CD4-positive, alpha-beta T cell treated with Interferon alpha-2 for 1 hour (primary cell): ENCODE measurements at regions not wholly inside any gene's neighbourhood (a gene's known extent, or its start where the extent isn't known, plus 50 kb on each side); places are given as distances from the start of the nearest gene placed in this dataset.

Source experiments
- DNase-seq, 2 donors: peaks; one replicate each; pipeline ENCODE4 v3.0.0-alpha.2; 2020 to 2022

GRCh38 chr13:22569811-22570210 lies 611.0 kb upstream of the SGCG start:
- DNase-seq, result no peak

- no peak for DNase-seq
These were observed 590.9 kb upstream of the SGCG start for GRCh38 chr13:22589880-22590279.

- DNase-seq, result no peak
These were observed 588.3 kb upstream of the SGCG start for GRCh38 chr13:22592515-22592914.

- no peak for DNase-seq
These were observed 586.7 kb upstream of the SGCG start for GRCh38 chr13:22594041-22594440.

DNA sequence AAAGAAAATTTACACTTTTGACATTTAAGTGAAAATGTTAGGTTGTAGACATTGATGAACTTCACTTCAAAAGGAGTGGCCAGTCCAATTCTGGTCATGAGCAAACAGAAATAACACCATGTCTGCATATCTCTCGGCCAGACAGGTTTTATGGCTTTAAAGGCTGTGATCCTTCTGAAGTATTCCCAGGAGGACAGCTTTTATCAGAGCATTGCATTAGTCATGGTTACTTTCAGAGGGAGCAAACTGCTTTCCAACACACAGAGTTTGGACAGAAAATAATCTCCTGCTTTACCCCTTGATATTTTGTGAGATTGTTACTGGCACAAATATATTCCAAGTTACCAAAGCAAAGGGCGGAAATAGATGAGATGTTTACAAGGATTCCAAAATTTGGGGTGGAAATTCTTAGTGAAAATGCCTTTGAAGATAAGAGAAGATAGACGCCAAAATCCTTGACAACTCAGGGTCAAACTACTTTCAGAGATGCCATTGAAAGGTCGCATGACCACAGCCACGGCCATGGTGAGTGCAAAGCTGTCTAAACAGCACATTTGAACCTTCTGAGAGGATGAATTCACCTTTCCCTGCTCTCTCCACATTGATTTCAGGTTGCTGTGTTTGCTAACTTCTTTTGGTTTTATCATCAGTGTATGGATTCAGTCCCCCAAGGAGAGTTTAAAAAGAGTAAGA lies 584.5 kb upstream of the SGCG start:
- DNase-seq, result no peak

DNA sequence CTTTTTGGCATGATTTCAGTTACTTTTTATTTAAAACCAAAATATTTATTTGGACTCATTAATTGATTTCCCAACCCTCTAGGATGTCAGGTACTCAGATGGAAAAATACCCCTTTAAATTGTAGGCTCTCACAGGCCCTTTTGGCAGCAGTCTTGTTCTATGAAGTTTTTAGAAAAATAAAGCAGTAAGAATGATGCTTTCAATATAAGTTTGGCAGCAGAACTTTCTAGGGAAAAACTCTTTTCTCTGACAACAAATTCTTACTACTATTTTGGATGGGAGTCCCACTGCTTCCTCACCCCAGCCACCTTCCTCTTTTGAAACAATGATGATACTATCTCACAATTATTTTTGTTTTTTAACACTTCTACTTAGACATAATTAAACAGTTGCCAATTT lies 581.6 kb upstream of the SGCG start:
- DNase-seq, result no peak

DNA sequence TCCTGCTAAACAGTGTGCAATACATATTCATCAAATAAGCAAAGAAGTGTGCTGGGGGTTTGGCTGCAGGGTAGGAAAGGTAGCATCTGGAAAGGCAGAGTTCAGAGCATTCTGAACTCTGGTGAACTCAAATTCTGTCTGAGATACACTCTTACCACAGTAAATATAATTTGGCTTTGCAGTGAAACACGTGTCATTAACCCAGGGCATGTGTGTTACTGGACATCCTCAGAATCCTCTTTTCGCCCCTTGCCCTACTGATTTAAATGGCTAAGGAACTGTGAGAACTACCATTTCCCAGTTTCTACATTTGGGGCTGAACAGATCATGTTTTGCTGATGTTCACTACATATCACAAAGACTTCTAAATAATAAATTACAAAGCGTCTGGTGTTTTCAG lies 562.8 kb upstream of the SGCG start:
- no peak for DNase-seq

- DNase-seq, result no peak
These were observed 555.1 kb upstream of the SGCG start for GRCh38 chr13:22625691-22626090.

DNA sequence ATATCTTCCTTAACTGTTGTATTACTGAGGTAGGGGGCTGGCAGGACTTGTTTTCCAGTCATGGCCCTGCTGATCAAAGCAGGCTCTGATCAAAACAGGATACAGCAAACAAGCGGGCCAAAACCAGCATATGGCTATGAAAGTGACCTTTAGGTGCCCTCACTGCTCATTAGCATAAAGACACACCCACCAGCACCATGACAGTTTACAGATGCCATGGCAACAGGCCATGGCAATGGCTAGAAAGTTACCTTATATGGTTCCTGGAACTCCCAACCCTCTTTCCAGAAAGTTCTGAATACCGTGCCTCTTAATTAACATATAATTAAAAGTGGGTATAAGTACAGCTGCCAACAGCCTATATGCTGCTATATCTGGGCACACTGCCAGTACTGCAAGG lies 551.4 kb upstream of the SGCG start:
- no peak for DNase-seq

GRCh38 chr13:22642088-22642487 lies 538.7 kb upstream of the SGCG start:
- DNase-seq, result no peak

DNA sequence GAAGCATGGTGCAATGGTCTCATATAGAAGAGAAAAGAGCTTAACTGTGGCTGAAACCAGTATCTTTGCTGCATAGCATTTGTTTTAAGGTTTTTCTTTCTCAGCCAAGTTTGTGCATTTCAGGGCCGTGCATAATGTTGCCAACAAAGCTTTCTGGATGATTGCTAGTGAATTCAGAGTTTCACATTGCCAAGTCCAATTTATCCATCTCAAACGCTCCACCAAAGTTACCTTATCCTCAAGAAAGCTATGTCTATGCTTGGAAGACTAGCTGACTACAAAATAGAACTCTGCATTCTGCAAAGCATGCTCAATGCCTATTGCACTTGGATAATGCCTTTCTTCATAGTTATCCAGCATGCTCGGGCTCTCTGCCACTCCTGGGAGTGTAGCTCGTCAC lies 535.8 kb upstream of the SGCG start:
- no peak for DNase-seq

- no peak for DNase-seq
These were observed 533.5 kb upstream of the SGCG start for GRCh38 chr13:22647156-22647850.

GRCh38 chr13:22648320-22648801 lies 532.4 kb upstream of the SGCG start:
- DNase-seq, result no peak

DNA sequence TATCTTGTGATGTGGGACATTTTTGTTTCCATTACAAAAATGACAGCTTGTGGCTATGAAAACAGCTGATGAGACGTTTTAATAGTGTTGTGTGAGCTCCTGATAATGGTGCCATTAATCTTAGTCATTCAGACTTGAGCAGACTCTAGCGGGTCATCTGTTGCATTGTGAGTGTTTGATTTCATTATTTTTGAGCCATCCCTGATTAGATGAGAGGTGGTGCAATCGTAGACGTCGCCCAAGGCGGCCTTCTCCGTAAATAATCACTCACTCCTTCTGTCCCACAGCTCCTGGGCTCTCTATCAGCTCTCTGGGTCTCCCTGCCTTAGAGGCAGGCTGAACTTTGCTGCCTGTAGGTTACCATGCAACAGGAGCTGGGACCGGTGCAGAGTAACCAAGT lies 528.0 kb upstream of the SGCG start:
- no peak for DNase-seq

DNA sequence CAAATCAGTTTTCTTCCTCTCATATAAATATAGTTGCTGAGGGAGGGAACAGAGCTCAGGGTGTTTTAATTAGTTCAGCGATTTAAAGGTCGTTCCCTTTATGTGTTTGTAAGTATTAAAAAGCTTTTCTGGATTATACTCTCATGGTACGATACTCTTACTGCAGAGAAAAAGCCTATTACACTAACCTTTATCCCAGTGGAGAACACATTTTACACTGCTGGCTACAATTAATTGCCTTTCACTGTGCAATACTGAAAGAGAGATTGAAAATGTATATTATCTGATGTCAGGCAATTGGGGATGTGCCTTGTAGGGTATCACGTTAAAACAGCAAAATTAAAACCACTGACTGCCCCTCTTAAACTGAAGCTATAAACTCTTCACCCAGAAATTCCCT lies 526.9 kb upstream of the SGCG start:
- DNase-seq, result no peak

DNA sequence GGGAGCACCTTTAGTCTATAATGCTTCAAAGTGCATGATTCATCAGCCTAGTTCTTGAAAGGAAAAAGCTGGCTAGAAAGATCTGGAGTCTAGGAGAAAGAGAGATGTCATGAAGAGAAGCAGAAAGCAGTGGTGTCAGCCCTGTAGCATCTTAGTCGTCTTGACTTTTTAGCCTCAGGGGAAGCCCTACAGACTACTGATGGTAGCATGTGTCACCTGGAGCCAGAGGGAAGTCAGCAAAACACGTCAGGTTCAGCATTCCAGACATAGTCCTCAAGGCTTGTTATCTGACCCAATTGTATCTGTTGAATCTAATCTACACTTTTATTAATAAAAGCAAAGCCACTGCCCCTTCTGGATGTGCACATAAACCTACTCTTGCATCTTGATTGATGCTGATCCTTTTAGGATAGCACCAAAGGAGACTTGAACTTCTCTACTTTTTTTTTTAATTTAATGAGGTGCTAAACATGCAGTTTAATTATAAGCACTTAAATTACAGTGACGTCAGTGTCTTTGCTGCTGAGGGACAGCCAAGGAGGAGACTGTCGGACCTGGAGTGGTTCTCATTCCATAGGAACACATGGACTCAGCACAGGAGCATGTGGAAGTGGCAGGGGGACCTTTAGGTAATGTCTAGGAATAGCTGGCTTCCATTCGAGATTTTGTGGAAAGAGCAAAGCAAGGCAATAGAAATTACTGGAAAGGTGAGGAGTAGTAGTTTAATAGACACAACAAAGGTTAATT lies 525.5 kb upstream of the SGCG start:
- no peak for DNase-seq

- DNase-seq, result no peak
These were observed 518.0 kb upstream of the SGCG start for GRCh38 chr13:22662771-22663170.

- DNase-seq, result no peak
These were observed 515.3 kb upstream of the SGCG start for GRCh38 chr13:22665506-22665905.

DNA sequence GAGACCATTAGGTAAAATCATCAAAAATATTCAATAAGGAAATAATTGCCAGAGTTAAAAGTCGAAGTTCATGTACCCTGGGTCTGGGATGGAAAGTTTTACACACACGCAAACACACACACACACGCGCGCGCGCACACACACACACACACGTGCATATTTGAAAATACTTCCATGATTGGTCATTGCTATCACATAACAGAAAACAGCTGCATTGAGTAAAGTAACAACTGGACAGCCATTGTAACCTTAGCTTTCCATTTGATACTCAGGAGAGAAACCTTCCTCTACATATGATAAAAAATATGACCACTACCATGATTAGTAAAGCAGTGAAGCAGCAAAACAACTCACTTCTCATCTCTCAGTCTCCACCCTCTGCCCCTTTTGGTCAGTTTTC lies 490.0 kb upstream of the SGCG start:
- DNase-seq, result no peak

DNA sequence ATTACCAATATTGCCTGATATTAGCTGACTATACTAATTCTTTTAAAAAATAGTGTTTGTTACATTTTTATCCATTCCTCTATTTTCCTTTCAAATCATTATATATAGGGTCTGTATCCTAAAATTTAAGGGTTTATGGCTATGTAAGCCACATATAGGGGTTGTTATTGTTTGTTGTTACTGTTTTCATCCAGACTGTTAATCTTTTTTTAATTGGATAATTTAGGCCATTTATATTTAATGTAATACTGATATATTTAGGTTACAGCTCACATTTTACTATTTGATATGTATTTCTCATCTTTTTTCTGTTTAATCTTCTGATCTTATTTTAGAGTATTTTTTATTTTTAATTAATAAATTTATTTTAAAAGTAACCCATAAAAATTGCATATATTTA lies 487.1 kb upstream of the SGCG start:
- DNase-seq, result no peak

DNA sequence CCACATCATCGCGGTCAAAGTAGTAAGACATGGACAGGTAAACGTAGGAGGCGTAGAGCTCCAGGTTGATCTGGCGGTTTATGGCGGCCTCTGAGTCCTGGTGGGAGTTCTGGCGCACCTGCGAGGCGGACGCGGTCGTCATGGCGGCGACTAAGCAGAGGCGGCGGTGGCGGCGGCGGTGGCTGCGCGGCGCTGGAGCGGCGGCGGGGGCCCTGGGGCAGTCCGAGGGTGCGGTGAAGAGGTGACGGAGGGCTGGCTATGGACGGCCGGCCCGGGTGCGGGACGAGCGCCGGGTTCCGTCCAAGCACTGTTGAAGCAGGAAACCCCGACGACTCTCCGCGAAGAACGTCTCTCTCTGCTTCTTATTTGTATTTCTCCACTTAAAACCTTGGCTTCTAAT lies 484.3 kb upstream of the SGCG start:
- DNase-seq, result no peak

GRCh38 chr13:22698467-22698866 lies 482.3 kb upstream of the SGCG start:
- DNase-seq, result no peak

- no peak for DNase-seq
These were observed 480.4 kb upstream of the SGCG start for GRCh38 chr13:22700246-22700887.
